IMR-90 (cell line): ENCODE measurements at regions not wholly inside any gene's neighbourhood (a gene's known extent, or its start where the extent isn't known, plus 50 kb on each side); places are given as distances from the start of the nearest gene placed in this dataset.

ENCODE experiments used
- BHLHE40 ChIP-seq: fragments of 150-350 bp; IDR thresholded peaks from 2 replicates; pipeline ENCODE4 v1.6.1; 2016; ENCODE audit warnings: mild to moderate bottlenecking, low read depth, low read length
- CEBPB ChIP-seq: IDR thresholded peaks from 2 replicates; pipeline ENCODE4 v1.6.1; 2012; ENCODE audit warnings: low read depth, low read length, improper control_type of control experiment
- CTCF ChIP-seq: conservative IDR thresholded peaks from 2 replicates; pipeline ENCODE4 v1.5.1; 2012; ENCODE audit warnings: mild to moderate bottlenecking, low read depth, low read length, improper control_type of control experiment
- MXI1 ChIP-seq: IDR thresholded peaks from 2 replicates; pipeline ENCODE4 v1.6.1; 2012; ENCODE audit warnings: low read depth, mild to moderate bottlenecking, low read length, moderate library complexity, borderline replicate concordance
- NFE2L2 ChIP-seq: fragments of 150-350 bp; IDR thresholded peaks from 2 replicates; pipeline ENCODE4 v1.6.1; 2016; ENCODE audit warnings: low read depth, mild to moderate bottlenecking, low read length
- POLR2A ChIP-seq: IDR thresholded peaks from 2 replicates; pipeline ENCODE4 v1.6.1; 2012; ENCODE audit warnings: mild to moderate bottlenecking, low read depth, low read length
- USF2 ChIP-seq: fragments of 150-350 bp; IDR thresholded peaks from 2 replicates; pipeline ENCODE4 v1.6.1; 2017; ENCODE audit warnings: mild to moderate bottlenecking, antibody characterized with exemption, low read length, low read depth

- TF ChIP-seq CTCF (no peak), MXI1 (no peak), POLR2A (no peak), USF2 (no peak), BHLHE40 (no peak), CEBPB (no peak), NFE2L2 (no peak)
These were observed 599.2 kb downstream of the TUSC7 start for GRCh38 chr3:117308756-117309155.
